WTC11 (cell line): ENCODE measurements at regions not wholly inside any gene's neighbourhood (a gene's known extent, or its start where the extent isn't known, plus 50 kb on each side); places are given as distances from the start of the nearest gene placed in this dataset.

ENCODE experiments used
- TF ChIP-seq, protein P1 (sequence below): fragments of 200-600 bp; IDR thresholded peaks from 2 replicates; pipeline ENCODE4 v1.8.0; 2022; ENCODE audit warnings: antibody characterized with exemption
- TF ChIP-seq, protein P2 (sequence below): sonication (generic); formaldehyde crosslinking; IDR thresholded peaks from 2 replicates; pipeline ENCODE4 v1.8.1; 2022; ENCODE audit warnings: mild to moderate bottlenecking, missing genetic modification reagents, moderate library complexity, borderline replicate concordance

DNA sequence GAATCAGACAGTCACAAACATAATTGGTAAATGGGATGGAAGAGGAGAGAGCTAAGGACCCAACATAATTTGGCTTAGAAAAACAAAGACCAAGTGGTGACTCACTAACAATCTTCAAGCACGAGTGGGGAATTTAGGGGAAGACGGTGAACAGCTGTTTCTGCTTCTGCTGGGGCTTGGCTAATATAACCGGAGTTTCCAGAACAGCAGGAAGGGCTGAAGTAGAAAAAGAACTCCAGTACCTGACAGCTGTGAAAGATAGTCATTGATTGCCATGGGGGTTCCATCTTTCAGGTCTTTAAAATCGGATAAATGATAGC, 290.9 kb upstream of the LDB2 start:
- TF ChIP-seq, protein P1, sequence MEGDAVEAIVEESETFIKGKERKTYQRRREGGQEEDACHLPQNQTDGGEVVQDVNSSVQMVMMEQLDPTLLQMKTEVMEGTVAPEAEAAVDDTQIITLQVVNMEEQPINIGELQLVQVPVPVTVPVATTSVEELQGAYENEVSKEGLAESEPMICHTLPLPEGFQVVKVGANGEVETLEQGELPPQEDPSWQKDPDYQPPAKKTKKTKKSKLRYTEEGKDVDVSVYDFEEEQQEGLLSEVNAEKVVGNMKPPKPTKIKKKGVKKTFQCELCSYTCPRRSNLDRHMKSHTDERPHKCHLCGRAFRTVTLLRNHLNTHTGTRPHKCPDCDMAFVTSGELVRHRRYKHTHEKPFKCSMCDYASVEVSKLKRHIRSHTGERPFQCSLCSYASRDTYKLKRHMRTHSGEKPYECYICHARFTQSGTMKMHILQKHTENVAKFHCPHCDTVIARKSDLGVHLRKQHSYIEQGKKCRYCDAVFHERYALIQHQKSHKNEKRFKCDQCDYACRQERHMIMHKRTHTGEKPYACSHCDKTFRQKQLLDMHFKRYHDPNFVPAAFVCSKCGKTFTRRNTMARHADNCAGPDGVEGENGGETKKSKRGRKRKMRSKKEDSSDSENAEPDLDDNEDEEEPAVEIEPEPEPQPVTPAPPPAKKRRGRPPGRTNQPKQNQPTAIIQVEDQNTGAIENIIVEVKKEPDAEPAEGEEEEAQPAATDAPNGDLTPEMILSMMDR, result no peak
- TF ChIP-seq, protein P2, sequence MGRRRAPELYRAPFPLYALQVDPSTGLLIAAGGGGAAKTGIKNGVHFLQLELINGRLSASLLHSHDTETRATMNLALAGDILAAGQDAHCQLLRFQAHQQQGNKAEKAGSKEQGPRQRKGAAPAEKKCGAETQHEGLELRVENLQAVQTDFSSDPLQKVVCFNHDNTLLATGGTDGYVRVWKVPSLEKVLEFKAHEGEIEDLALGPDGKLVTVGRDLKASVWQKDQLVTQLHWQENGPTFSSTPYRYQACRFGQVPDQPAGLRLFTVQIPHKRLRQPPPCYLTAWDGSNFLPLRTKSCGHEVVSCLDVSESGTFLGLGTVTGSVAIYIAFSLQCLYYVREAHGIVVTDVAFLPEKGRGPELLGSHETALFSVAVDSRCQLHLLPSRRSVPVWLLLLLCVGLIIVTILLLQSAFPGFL (CRISPR knock-in tag), result no peak
